GM23248 (cell line): ENCODE measurements at regions not wholly inside any gene's neighbourhood (a gene's known extent, or its start where the extent isn't known, plus 50 kb on each side); places are given as distances from the start of the nearest gene placed in this dataset.
"Not testable (repeated sequence)": the region's sequence is repeated elsewhere in the genome, so short reads cannot be mapped to it uniquely, and the experiment has no call there.

Experiments
- DNase-seq: peaks from one replicate; pipeline ENCODE4 v3.0.0-alpha.2; 2015
- H2AFZ ChIP-seq: fragments of 200-600 bp; sonication (generic); 2 replicates; pipeline ENCODE4 v1.6.1; 2016; ENCODE audit warnings: antibody characterized with exemption
- H3F3A ChIP-seq: fragments of 200-600 bp; sonication (generic); 2 replicates; pipeline ENCODE4 v1.6.1; 2016; ENCODE audit warnings: mild to moderate bottlenecking, antibody characterized with exemption, mixed run types; ENCODE audit not compliant: insufficient read depth
- H3K27ac ChIP-seq: fragments of 200-600 bp; sonication (generic); 2 replicates; pipeline ENCODE4 v1.5.1; 2016; ENCODE audit warnings: mild to moderate bottlenecking
- H3K27me3 ChIP-seq: fragments of 200-600 bp; sonication (generic); replicated peaks from 2 replicates; pipeline ENCODE4 v1.6.1; 2016; ENCODE audit warnings: mild to moderate bottlenecking; ENCODE audit not compliant: insufficient read depth
- H3K36me3 ChIP-seq: fragments of 200-600 bp; sonication (generic); 2 replicates; pipeline ENCODE4 v1.6.1; 2016; ENCODE audit warnings: low read depth, mild to moderate bottlenecking
- H3K4me1 ChIP-seq: fragments of 200-600 bp; sonication (generic); 2 replicates; pipeline ENCODE4 v1.6.1; 2016; ENCODE audit warnings: mild to moderate bottlenecking; ENCODE audit not compliant: insufficient read depth
- H3K4me2 ChIP-seq: fragments of 200-600 bp; sonication (generic); one replicate; pipeline ENCODE4 v1.6.1; 2016; ENCODE audit warnings: mild to moderate bottlenecking; ENCODE audit not compliant: unreplicated experiment
- H3K4me3 ChIP-seq: fragments of 200-600 bp; sonication (generic); 2 replicates; pipeline ENCODE4 v1.5.1; 2016; ENCODE audit warnings: mild to moderate bottlenecking
- H3K79me2 ChIP-seq: fragments of 200-600 bp; sonication (generic); 2 replicates; pipeline ENCODE4 v1.6.1; 2016; ENCODE audit warnings: mild to moderate bottlenecking; ENCODE audit not compliant: insufficient read depth
- H3K9ac ChIP-seq: fragments of 200-600 bp; sonication (generic); 2 replicates; pipeline ENCODE4 v1.6.1; 2016; ENCODE audit warnings: mild to moderate bottlenecking
- H3K9me2 ChIP-seq: fragments of 200-600 bp; sonication (generic); 2 replicates; pipeline ENCODE4 v1.6.1; 2016; ENCODE audit warnings: mixed run types, mild to moderate bottlenecking, moderate library complexity; ENCODE audit not compliant: insufficient read depth
- H3K9me3 ChIP-seq: fragments of 200-600 bp; sonication (generic); one replicate; pipeline ENCODE4 v1.6.1; 2017; ENCODE audit warnings: low read depth
- H4K20me1 ChIP-seq: fragments of 200-600 bp; sonication (generic); 2 replicates; pipeline ENCODE4 v1.6.0; 2016; ENCODE audit not compliant: insufficient read depth
- EZH2 ChIP-seq: fragments of 200-600 bp; sonication (generic); IDR thresholded peaks from 2 replicates; pipeline ENCODE4 v1.6.1; 2018; ENCODE audit warnings: antibody characterized with exemption, mild to moderate bottlenecking; ENCODE audit not compliant: insufficient read depth, poor library complexity, severe bottlenecking
- EZH2phosphoT487 ChIP-seq: fragments of 200-600 bp; sonication (generic); IDR thresholded peaks from 2 replicates; pipeline ENCODE4 v1.6.1; 2018; ENCODE audit warnings: antibody characterized with exemption, moderate library complexity, mild to moderate bottlenecking, low read depth; ENCODE audit not compliant: insufficient read depth
- WGBS, 2 experiments: methylation state at CpG; one replicate each; pipeline ENCODE4 v1.1.6; 2015 to 2017; ENCODE audit warnings: low lambda C conversion rate in 2 of 2, low coverage in 1 of 2; ENCODE audit errors: missing lambda C conversion rate in 2 of 2; 5-methylcytosine and 5-hydroxymethylcytosine counted together
- in situ Hi-C: fragments of 300-500 bp; cut with MboI; formaldehyde crosslinking; loops from 2 replicates; pipeline ENCODE4 v1.15.0; 2020

DNA sequence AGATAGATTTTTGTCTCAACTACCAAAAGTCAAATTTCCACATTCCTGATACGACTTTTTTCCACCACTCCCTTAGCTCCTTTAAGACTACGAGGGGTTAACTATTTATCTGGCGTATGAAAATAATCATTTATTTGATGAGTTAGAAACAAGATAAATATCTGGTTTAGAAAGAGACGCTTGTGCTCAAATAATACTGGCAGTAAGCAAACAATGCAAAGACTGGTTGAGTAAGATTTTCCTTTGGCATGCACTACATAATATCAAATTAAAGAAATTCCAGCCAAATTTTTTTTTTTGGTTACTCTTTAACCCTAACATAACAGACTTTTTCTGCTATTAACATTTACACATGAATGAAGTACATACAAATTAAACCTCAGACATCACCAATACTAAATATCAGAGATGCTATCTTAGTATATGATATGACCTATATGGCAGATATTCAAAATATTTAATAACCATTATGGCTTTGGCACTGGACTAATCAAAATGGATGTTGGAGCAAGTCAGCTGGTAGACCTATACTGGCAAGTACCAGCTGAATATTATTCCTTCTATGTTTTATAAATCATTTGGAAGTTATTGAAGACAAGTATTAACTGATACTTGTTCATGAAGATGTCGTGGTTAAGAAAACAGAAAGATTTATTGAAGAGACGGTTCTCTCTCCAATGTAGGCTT lies 345.3 kb downstream of the TFAP2B start:
- Histone ChIP-seq H3K9ac (no peak overlapping the region), H3K4me3 (no peak overlapping the region), H3K9me3 (peaks cover 12% of the 10 kb centered on the region), H3K79me2 (no peaks in the 10 kb centered on the region), H3K4me1 (no peaks in the 10 kb centered on the region), H3K27me3 (no peaks in the 10 kb centered on the region), H2AFZ (no peak overlapping the region), H3K4me2 (no peak overlapping the region), H3K36me3 (no peaks in the 10 kb centered on the region), H3F3A (no peaks in the 10 kb centered on the region), H3K9me2 (no peaks in the 10 kb centered on the region), H3K27ac (no peak overlapping the region), H4K20me1 (no peaks in the 10 kb centered on the region)
- TF ChIP-seq EZH2 (no peak), EZH2phosphoT487 (no peak)
- WGBS, 2 experiments, result 13 to 16% methylated on average over 6 of the region's 6 CpGs
- DNase-seq, result no peak
- in situ Hi-C loops, result no loop called here

DNA sequence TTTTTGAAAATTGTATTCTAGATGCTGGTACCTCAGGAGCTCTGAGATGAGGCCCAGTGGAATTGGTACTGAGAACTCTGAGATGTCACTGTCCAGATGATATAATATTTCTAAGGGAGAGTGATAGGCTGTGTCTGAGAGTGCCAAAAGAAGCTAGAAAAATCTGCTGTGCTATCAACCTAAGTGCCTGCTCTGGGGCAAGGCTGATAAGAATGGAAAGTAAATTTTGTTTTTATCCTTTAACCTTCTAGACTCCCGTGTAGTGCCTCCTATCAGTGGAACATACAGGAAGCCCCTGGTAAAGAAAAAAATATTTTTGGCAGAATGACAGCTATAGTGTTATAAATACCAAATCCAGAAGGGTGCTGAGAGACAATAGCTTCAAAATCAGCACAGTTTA lies 348.2 kb downstream of the TFAP2B start:
- Histone ChIP-seq H3K4me3 (no peak overlapping the region), H3F3A (no peaks in the 10 kb centered on the region), H2AFZ (no peak overlapping the region), H3K4me1 (no peaks in the 10 kb centered on the region), H3K9me2 (no peaks in the 10 kb centered on the region), H3K27ac (no peak overlapping the region), H4K20me1 (no peaks in the 10 kb centered on the region), H3K9me3 (peaks cover 10% of the 10 kb centered on the region), H3K9ac (no peak overlapping the region), H3K4me2 (no peak overlapping the region), H3K79me2 (no peaks in the 10 kb centered on the region), H3K27me3 (no peaks in the 10 kb centered on the region), H3K36me3 (no peaks in the 10 kb centered on the region)
- DNase-seq, result no peak
- in situ Hi-C loops, result no loop called here
- TF ChIP-seq EZH2phosphoT487 (no peak), EZH2 (no peak)
- WGBS, 2 experiments, result 0% methylated on average over 1 of the region's 1 CpG

DNA sequence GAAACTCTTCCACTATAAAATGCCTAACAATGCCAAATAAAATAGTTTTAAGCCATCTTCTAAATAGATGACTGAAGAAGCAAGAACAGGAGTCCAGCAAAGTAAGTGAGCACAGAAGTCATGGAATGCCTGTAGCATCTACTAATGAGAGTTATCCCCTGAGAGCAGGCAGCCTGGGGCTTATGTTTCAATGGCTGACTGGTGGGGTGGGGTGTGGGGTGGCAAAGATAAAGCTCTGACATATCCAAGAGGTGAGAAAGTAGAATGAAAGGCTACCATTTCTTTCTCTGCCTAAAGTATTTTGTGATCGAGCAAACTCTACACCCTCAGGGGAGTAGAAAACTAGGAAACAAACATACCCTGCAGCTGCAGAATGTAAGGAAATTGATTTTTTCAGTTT lies 348.8 kb downstream of the TFAP2B start:
- in situ Hi-C loops, result no loop called here
- Histone ChIP-seq H3K4me2 (no peak overlapping the region), H3K36me3 (no peaks in the 10 kb centered on the region), H3F3A (no peaks in the 10 kb centered on the region), H3K27me3 (no peaks in the 10 kb centered on the region), H2AFZ (no peak overlapping the region), H3K27ac (no peak overlapping the region), H3K4me1 (no peaks in the 10 kb centered on the region), H3K9me3 (peaks cover 10% of the 10 kb centered on the region), H3K4me3 (no peak overlapping the region), H3K9me2 (no peaks in the 10 kb centered on the region), H3K79me2 (no peaks in the 10 kb centered on the region), H4K20me1 (no peaks in the 10 kb centered on the region), H3K9ac (no peak overlapping the region)
- DNase-seq, result no peak
- no peak for TF ChIP-seq EZH2
- TF ChIP-seq EZH2phosphoT487, result no peak
- 33 to 41% methylated on average over 1 of the region's 1 CpG for WGBS, 2 experiments

DNA sequence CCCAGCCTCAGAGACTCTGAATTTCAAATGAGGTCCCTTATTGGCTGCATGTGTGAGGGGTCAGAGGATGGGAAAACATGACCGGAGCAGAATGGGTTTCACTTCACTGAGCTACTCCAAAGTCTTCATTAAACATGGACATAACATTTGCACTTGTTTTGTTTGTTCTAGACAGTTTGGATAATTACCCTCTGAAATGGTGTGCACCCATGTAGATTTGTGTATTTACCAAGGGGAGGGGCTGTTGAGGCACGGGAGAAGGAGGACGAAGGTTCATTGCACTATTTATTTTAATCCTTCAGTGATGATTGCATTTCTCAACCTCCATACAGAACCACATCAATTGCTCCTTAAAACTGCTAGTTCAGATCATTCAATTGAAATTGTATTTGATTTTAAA lies 364.2 kb downstream of the TFAP2B start:
- Histone ChIP-seq H3K9me2 (no peaks in the 10 kb centered on the region), H3K36me3 (no peaks in the 10 kb centered on the region), H2AFZ (no peak overlapping the region), H3K4me3 (no peak overlapping the region), H3K9ac (no peak overlapping the region), H3F3A (no peaks in the 10 kb centered on the region), H4K20me1 (no peaks in the 10 kb centered on the region), H3K27me3 (no peaks in the 10 kb centered on the region), H3K27ac (no peak overlapping the region), H3K4me2 (no peak overlapping the region), H3K9me3 (no peaks in the 10 kb centered on the region), H3K4me1 (no peaks in the 10 kb centered on the region), H3K79me2 (no peaks in the 10 kb centered on the region)
- in situ Hi-C loops, result no loop called here
- WGBS, 2 experiments, result 0 to 13% methylated on average over 3 of the region's 3 CpGs
- DNase-seq, result no peak
- no peak for TF ChIP-seq EZH2phosphoT487
- TF ChIP-seq EZH2, result no peak

DNA sequence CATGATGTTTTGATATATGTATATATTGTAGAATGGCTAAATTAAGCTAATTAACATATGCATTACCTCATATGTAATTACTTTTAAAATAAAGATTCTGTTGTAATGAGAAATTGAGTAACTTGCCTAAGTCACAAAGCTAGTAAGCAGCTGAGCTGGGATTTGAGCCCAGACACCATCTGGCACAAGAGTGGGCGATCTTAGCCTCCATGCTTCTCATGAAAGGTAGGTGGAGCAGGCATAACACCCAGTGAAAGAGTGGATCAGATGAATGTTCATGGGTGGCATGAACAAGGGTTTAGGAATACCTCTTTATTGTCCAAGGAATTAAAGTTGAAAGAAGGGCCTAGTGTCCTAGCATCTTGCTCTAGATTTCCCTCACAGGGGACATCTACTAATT lies 365.4 kb downstream of the TFAP2B start:
- Histone ChIP-seq H3K9me2 (no peaks in the 10 kb centered on the region), H3K79me2 (no peaks in the 10 kb centered on the region), H2AFZ (no peak overlapping the region), H3K27ac (no peak overlapping the region), H3K36me3 (no peaks in the 10 kb centered on the region), H3F3A (no peaks in the 10 kb centered on the region), H4K20me1 (no peaks in the 10 kb centered on the region), H3K27me3 (no peaks in the 10 kb centered on the region), H3K4me2 (no peak overlapping the region), H3K4me1 (no peaks in the 10 kb centered on the region), H3K9me3 (no peaks in the 10 kb centered on the region), H3K9ac (no peak overlapping the region), H3K4me3 (no peak overlapping the region)
- no peak for DNase-seq
- WGBS, 2 experiments, result 17 to 27% methylated on average over 1 of the region's 1 CpG
- TF ChIP-seq EZH2phosphoT487 (no peak), EZH2 (no peak)
- in situ Hi-C loops, result no loop called here

DNA sequence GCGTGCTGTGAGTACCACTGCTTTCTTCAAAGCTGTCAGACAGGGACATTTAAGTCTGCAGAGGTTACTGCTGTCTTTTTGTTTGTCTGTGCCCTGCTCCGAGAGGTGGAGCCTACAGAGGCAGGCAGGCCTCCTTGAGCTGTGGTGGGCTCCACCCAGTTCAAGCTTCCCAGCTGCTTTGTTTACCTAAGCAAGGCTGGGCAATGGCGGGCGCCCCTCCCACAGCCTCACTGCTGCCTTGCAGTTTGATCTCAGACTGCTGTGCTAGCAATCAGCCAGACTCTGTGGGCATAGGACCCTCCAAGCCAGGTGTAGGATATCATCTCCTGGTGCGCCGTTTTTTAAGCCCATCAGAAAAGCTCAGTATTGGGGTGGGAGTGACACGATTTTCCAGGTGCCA lies 374.5 kb downstream of the TFAP2B start:
- H3K9me3 ChIP-seq, H3K4me1 ChIP-seq, H3K36me3 ChIP-seq, H3K27ac ChIP-seq, H3K79me2 ChIP-seq, H3K9me2 ChIP-seq, H2AFZ ChIP-seq, in situ Hi-C loops, H3F3A ChIP-seq, H3K4me3 ChIP-seq, H3K9ac ChIP-seq, DNase-seq, H3K4me2 ChIP-seq, H4K20me1 ChIP-seq, H3K27me3 ChIP-seq: not testable (repeated sequence)
- 50 to 52% methylated on average over 7 of the region's 7 CpGs for WGBS, 2 experiments
